GM23248 (cell line): ENCODE measurements at regions not wholly inside any gene's neighbourhood (a gene's known extent, or its start where the extent isn't known, plus 50 kb on each side); places are given as distances from the start of the nearest gene placed in this dataset.
A peak's percentile ranks its signal among the peaks of the same experiment; 100 is the strongest.

Source experiments
- DNase-seq: peaks from one replicate; pipeline ENCODE4 v3.0.0-alpha.2; 2015
- H2AFZ ChIP-seq: fragments of 200-600 bp; sonication (generic); 2 replicates; pipeline ENCODE4 v1.6.1; 2016; ENCODE audit warnings: antibody characterized with exemption
- H3F3A ChIP-seq: fragments of 200-600 bp; sonication (generic); 2 replicates; pipeline ENCODE4 v1.6.1; 2016; ENCODE audit warnings: mild to moderate bottlenecking, antibody characterized with exemption, mixed run types; ENCODE audit not compliant: insufficient read depth
- H3K27ac ChIP-seq: fragments of 200-600 bp; sonication (generic); 2 replicates; pipeline ENCODE4 v1.5.1; 2016; ENCODE audit warnings: mild to moderate bottlenecking
- H3K27me3 ChIP-seq: fragments of 200-600 bp; sonication (generic); replicated peaks from 2 replicates; pipeline ENCODE4 v1.6.1; 2016; ENCODE audit warnings: mild to moderate bottlenecking; ENCODE audit not compliant: insufficient read depth
- H3K36me3 ChIP-seq: fragments of 200-600 bp; sonication (generic); 2 replicates; pipeline ENCODE4 v1.6.1; 2016; ENCODE audit warnings: low read depth, mild to moderate bottlenecking
- H3K4me1 ChIP-seq: fragments of 200-600 bp; sonication (generic); 2 replicates; pipeline ENCODE4 v1.6.1; 2016; ENCODE audit warnings: mild to moderate bottlenecking; ENCODE audit not compliant: insufficient read depth
- H3K4me2 ChIP-seq: fragments of 200-600 bp; sonication (generic); one replicate; pipeline ENCODE4 v1.6.1; 2016; ENCODE audit warnings: mild to moderate bottlenecking; ENCODE audit not compliant: unreplicated experiment
- H3K4me3 ChIP-seq: fragments of 200-600 bp; sonication (generic); 2 replicates; pipeline ENCODE4 v1.5.1; 2016; ENCODE audit warnings: mild to moderate bottlenecking
- H3K79me2 ChIP-seq: fragments of 200-600 bp; sonication (generic); 2 replicates; pipeline ENCODE4 v1.6.1; 2016; ENCODE audit warnings: mild to moderate bottlenecking; ENCODE audit not compliant: insufficient read depth
- H3K9ac ChIP-seq: fragments of 200-600 bp; sonication (generic); 2 replicates; pipeline ENCODE4 v1.6.1; 2016; ENCODE audit warnings: mild to moderate bottlenecking
- H3K9me2 ChIP-seq: fragments of 200-600 bp; sonication (generic); 2 replicates; pipeline ENCODE4 v1.6.1; 2016; ENCODE audit warnings: mixed run types, mild to moderate bottlenecking, moderate library complexity; ENCODE audit not compliant: insufficient read depth
- H3K9me3 ChIP-seq: fragments of 200-600 bp; sonication (generic); one replicate; pipeline ENCODE4 v1.6.1; 2017; ENCODE audit warnings: low read depth
- H4K20me1 ChIP-seq: fragments of 200-600 bp; sonication (generic); 2 replicates; pipeline ENCODE4 v1.6.0; 2016; ENCODE audit not compliant: insufficient read depth
- EZH2 ChIP-seq: fragments of 200-600 bp; sonication (generic); IDR thresholded peaks from 2 replicates; pipeline ENCODE4 v1.6.1; 2018; ENCODE audit warnings: antibody characterized with exemption, mild to moderate bottlenecking; ENCODE audit not compliant: insufficient read depth, poor library complexity, severe bottlenecking
- EZH2phosphoT487 ChIP-seq: fragments of 200-600 bp; sonication (generic); IDR thresholded peaks from 2 replicates; pipeline ENCODE4 v1.6.1; 2018; ENCODE audit warnings: antibody characterized with exemption, moderate library complexity, mild to moderate bottlenecking, low read depth; ENCODE audit not compliant: insufficient read depth
- WGBS, 2 experiments: methylation state at CpG; one replicate each; pipeline ENCODE4 v1.1.6; 2015 to 2017; ENCODE audit warnings: low lambda C conversion rate in 2 of 2, low coverage in 1 of 2; ENCODE audit errors: missing lambda C conversion rate in 2 of 2; 5-methylcytosine and 5-hydroxymethylcytosine counted together
- in situ Hi-C: fragments of 300-500 bp; cut with MboI; formaldehyde crosslinking; loops from 2 replicates; pipeline ENCODE4 v1.15.0; 2020

DNA sequence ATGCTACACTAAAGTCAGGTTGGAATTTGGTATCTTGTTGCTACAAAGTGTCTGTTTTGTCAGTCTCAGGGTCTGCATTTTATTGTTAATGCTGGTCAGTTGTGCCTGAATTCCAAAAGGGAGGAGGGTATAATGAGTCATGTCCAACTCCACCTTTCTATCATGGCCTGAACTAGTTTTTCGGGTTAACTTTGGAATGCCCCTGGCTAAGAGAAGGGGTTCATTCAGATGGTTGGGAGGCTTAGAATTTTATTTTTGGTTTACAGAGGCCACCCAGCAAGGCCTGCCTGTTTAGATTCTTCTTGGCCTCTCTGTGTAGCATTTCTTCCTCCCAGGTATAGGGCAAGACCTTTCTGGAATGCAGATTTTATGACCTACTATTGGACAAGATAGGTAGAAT is 93.2 kb downstream of the SKIDA1 start:
- H3K27me3 ChIP-seq, result peaks cover 7% of the 10 kb centered on the region
- H3K9me3 ChIP-seq, result no peaks in the 10 kb centered on the region
- no peaks in the 10 kb centered on the region for H3K9me2 ChIP-seq
- no peak for DNase-seq
- no peak overlapping the region for H3K9ac ChIP-seq
- no peak overlapping the region for H3K27ac ChIP-seq
- H3K4me1 ChIP-seq, result no peaks in the 10 kb centered on the region
- no peaks in the 10 kb centered on the region for H3F3A ChIP-seq
- no peaks in the 10 kb centered on the region for H3K36me3 ChIP-seq
- no peaks in the 10 kb centered on the region for H3K79me2 ChIP-seq
- no peak overlapping the region for H3K4me3 ChIP-seq
- TF ChIP-seq EZH2phosphoT487 (no peak), EZH2 (no peak)
- in situ Hi-C loops, result no loop called here
- no peak overlapping the region for H2AFZ ChIP-seq
- no peaks in the 10 kb centered on the region for H4K20me1 ChIP-seq
- H3K4me2 ChIP-seq, result no peak overlapping the region
- 64 to 80% methylated on average over 1 of the region's 1 CpG for WGBS, 2 experiments

DNA sequence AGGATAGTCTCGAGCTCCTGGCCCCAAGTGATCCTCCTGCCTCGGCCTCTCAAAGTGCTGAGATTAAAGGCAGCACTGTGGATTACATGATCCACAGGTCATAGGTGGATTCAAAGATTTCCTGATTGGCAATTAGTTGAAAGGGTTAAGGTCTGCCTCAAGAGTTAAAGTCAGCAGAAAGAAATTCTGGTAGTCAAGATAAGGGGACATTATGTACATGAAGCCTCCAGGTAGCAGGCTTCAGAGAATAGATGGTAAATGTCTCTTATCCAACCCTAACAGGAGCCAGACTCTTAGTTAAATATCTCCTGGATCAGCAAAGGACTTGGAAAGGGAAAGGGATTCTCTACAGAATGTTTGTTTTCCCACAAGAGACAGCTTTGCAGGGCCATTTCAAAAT is 93.7 kb downstream of the SKIDA1 start:
- H3F3A ChIP-seq, result no peaks in the 10 kb centered on the region
- DNase-seq, result no peak
- H3K4me3 ChIP-seq, result no peak overlapping the region
- no peaks in the 10 kb centered on the region for H3K9me3 ChIP-seq
- no peaks in the 10 kb centered on the region for H3K4me1 ChIP-seq
- no peaks in the 10 kb centered on the region for H3K36me3 ChIP-seq
- H3K4me2 ChIP-seq, result no peak overlapping the region
- peaks cover 7% of the 10 kb centered on the region for H3K27me3 ChIP-seq
- H3K27ac ChIP-seq, result no peak overlapping the region
- in situ Hi-C loops, result no loop called here
- WGBS, 2 experiments, result 76% methylated on average over 2 of the region's 2 CpGs
- no peaks in the 10 kb centered on the region for H4K20me1 ChIP-seq
- no peak overlapping the region for H3K9ac ChIP-seq
- no peaks in the 10 kb centered on the region for H3K9me2 ChIP-seq
- TF ChIP-seq EZH2, result no peak
- TF ChIP-seq EZH2phosphoT487, result no peak
- no peak overlapping the region for H2AFZ ChIP-seq
- no peaks in the 10 kb centered on the region for H3K79me2 ChIP-seq

DNA sequence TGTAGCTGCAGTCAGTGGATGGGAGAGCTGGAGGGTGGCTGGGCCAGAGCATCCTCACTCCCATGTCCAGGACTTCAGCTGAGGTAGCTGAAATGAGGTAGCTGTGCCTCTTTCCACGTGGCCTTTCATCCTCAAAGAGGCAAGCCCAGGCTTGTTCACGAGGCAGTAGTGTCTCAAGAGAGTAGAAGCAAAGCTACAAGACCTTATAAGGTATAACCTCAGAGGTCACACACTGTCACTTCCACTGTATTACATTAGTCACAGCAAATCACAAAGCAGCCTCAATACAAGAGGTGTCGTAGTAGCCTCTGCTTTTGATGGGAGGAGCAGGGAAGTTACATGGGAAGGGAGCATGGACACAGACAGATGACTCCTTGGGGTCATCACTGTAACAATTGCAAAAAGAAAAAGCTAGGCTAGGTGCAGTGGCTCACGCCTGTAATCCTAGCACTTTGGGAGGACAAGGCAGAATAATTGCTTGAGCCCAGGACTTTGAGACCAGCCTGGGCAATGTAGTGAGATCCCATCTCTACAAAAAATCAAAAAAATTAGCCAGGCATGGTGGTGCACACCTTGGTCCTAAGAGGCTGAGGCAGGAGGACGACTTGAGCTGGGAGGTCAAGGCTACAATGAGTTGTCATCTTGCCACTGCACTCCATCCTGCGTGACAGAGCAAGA is 97.5 kb downstream of the SKIDA1 start:
- H2AFZ ChIP-seq, result no peak overlapping the region
- no peaks in the 10 kb centered on the region for H3F3A ChIP-seq
- H3K9ac ChIP-seq, result no peak overlapping the region
- H3K9me3 ChIP-seq, result no peaks in the 10 kb centered on the region
- H3K9me2 ChIP-seq, result no peaks in the 10 kb centered on the region
- no peak overlapping the region for H3K27ac ChIP-seq
- H3K36me3 ChIP-seq, result no peaks in the 10 kb centered on the region
- TF ChIP-seq EZH2phosphoT487, result no peak
- TF ChIP-seq EZH2, result no peak
- 82 to 87% methylated on average over 6 of the region's 6 CpGs for WGBS, 2 experiments
- no peak overlapping the region for H3K4me3 ChIP-seq
- H3K4me1 ChIP-seq, result peaks cover 8% of the 10 kb centered on the region
- no peaks in the 10 kb centered on the region for H4K20me1 ChIP-seq
- H3K27me3 ChIP-seq, result no peaks in the 10 kb centered on the region
- in situ Hi-C loops, result no loop called here
- no peaks in the 10 kb centered on the region for H3K79me2 ChIP-seq
- H3K4me2 ChIP-seq, result no peak overlapping the region
- DNase-seq, result no peak

DNA sequence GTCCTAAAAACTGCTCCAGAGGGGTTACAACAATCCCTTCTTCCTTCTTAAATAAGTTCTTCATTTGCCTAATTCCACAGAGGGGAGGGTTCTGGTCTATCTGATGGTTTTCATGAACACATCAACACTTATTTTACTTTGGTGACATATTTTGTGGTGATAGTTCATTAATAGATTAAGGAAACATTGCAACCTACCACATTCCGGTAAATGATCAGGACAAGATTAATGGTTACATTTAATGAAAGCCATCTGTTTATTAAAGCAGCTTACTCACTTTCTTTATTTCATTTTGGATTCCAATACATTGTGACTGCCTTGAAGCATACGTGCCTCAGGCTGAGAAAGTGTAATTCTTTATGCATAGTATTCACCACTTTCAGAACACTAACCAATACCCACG is 101.0 kb downstream of the SKIDA1 start:
- no peaks in the 10 kb centered on the region for H3K27me3 ChIP-seq
- no peaks in the 10 kb centered on the region for H3K9me2 ChIP-seq
- peaks cover 8% of the 10 kb centered on the region for H3K4me1 ChIP-seq
- in situ Hi-C loops, result no loop called here
- H3K9me3 ChIP-seq, result no peaks in the 10 kb centered on the region
- no peaks in the 10 kb centered on the region for H3K79me2 ChIP-seq
- no peak overlapping the region for H3K4me3 ChIP-seq
- no peak overlapping the region for H3K9ac ChIP-seq
- H3F3A ChIP-seq, result no peaks in the 10 kb centered on the region
- no peak overlapping the region for H2AFZ ChIP-seq
- H3K27ac ChIP-seq, result no peak overlapping the region
- TF ChIP-seq EZH2, result no peak
- peak; percentile 82 for TF ChIP-seq EZH2phosphoT487
- peak; percentile 71 for DNase-seq
- peak overlapping the region; percentile 77 for H3K4me2 ChIP-seq
- H4K20me1 ChIP-seq, result no peaks in the 10 kb centered on the region
- 0 to 3% methylated on average over 3 of the region's 3 CpGs for WGBS, 2 experiments
- no peaks in the 10 kb centered on the region for H3K36me3 ChIP-seq
